Fibroblast of skin of abdomen (primary cell): ENCODE measurements at regions not wholly inside any gene's neighbourhood (a gene's known extent, or its start where the extent isn't known, plus 50 kb on each side); places are given as distances from the start of the nearest gene placed in this dataset.
"Not testable (repeated sequence)": the region's sequence is repeated elsewhere in the genome, so short reads cannot be mapped to it uniquely, and the experiment has no call there.

Experiments used
- DNase-seq: peaks from one replicate; pipeline ENCODE4 v3.0.0-alpha.2; 2013

GRCh38 chr4:160514126-160514525 lies 1411.2 kb downstream of the RAPGEF2 start:
- peak; percentile 21 for DNase-seq

GRCh38 chr4:160523231-160523630 lies 1420.4 kb downstream of the RAPGEF2 start:
- no peak for DNase-seq

- DNase-seq = no peak
Observed at GRCh38 chr4:160537681-160538080, 1434.8 kb downstream of the RAPGEF2 start.

- DNase-seq = no peak
Observed at GRCh38 chr4:160546201-160546600, 1443.3 kb downstream of the RAPGEF2 start.

- DNase-seq = not testable (repeated sequence)
Observed at GRCh38 chr4:160549951-160550519, 1447.2 kb downstream of the RAPGEF2 start.

GRCh38 chr4:160562661-160563060 lies 1459.8 kb downstream of the RAPGEF2 start:
- no peak for DNase-seq

- DNase-seq = no peak
Observed at GRCh38 chr4:160563552-160564282, 1460.8 kb downstream of the RAPGEF2 start.

GRCh38 chr4:160567634-160568033 lies 1464.8 kb downstream of the RAPGEF2 start:
- no peak for DNase-seq

GRCh38 chr4:160570271-160570670 lies 1467.4 kb downstream of the RAPGEF2 start:
- no peak for DNase-seq

- not testable (repeated sequence) for DNase-seq
Observed at GRCh38 chr4:160574272-160574671, 1471.4 kb downstream of the RAPGEF2 start.

- no peak for DNase-seq
Observed at GRCh38 chr4:160580581-160580980, 1477.7 kb downstream of the RAPGEF2 start.

GRCh38 chr4:160592258-160592657 lies 1489.4 kb downstream of the RAPGEF2 start:
- DNase-seq = no peak

GRCh38 chr4:160595646-160596045 lies 1492.8 kb downstream of the RAPGEF2 start:
- DNase-seq = no peak

- DNase-seq = no peak
Observed at GRCh38 chr4:160604541-160604940, 1501.7 kb downstream of the RAPGEF2 start.

GRCh38 chr4:160611181-160611580 lies 1508.3 kb downstream of the RAPGEF2 start:
- DNase-seq = no peak

GRCh38 chr4:160631044-160631443 lies 1528.2 kb downstream of the RAPGEF2 start:
- no peak for DNase-seq

- no peak for DNase-seq
Observed at GRCh38 chr4:160652790-160653189, 1511.0 kb downstream of the FSTL5 start.

GRCh38 chr4:160675550-160675949 lies 1488.2 kb downstream of the FSTL5 start:
- DNase-seq = no peak

GRCh38 chr4:160685729-160686128 lies 1478.1 kb downstream of the FSTL5 start:
- DNase-seq = no peak

- no peak for DNase-seq
Observed at GRCh38 chr4:160701671-160702070, 1462.1 kb downstream of the FSTL5 start.

GRCh38 chr4:160709026-160709425 lies 1454.8 kb downstream of the FSTL5 start:
- DNase-seq = no peak

- DNase-seq = no peak
Observed at GRCh38 chr4:160709546-160709945, 1454.3 kb downstream of the FSTL5 start.

- no peak for DNase-seq
Observed at GRCh38 chr4:160716551-160716950, 1447.2 kb downstream of the FSTL5 start.

- DNase-seq = no peak
Observed at GRCh38 chr4:160717848-160718247, 1446.0 kb downstream of the FSTL5 start.

- no peak for DNase-seq
Observed at GRCh38 chr4:160724063-160724462, 1439.7 kb downstream of the FSTL5 start.
